ENCODE measurements at regions not wholly inside any gene's neighbourhood (a gene's known extent, or its start where the extent isn't known, plus 50 kb on each side); places are given as distances from the start of the nearest gene placed in this dataset.

DNA sequence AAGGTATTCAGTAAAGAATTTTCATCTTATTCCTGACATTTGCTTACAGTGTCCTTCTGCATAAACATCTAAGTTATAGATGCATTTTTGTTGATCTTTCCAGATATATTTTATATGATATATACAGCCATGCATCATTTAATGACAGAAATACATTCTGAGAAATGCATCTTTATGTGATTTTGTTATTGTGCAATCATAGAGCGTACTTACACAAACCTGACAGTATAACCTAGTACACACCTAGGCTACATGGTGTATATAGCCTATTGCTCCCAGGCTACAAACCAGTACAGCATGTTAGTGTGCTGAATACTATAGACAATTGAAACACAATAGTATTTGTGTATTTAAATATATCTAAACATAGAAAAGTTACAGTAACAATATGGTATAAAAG is 642.0 kb downstream of the XPNPEP1 start:
- TF ChIP-seq EZH2 (IDR thresholded peaks at IDR 0.05; ENCODE audit: insufficient read depth, poor library complexity, severe bottlenecking) (no peak), EZH2phosphoT487 (IDR thresholded peaks at IDR 0.05; ENCODE audit: insufficient read depth, low read depth) (no peak)

Measured in GM23248 (cell line).